Left cardiac atrium (tissue), 4 donors: ENCODE measurements at regions not wholly inside any gene's neighbourhood (a gene's known extent, or its start where the extent isn't known, plus 50 kb on each side); places are given as distances from the start of the nearest gene placed in this dataset.
"Not testable (repeated sequence)": the region's sequence is repeated elsewhere in the genome, so short reads cannot be mapped to it uniquely, and the experiment has no call there.

Experiments
- ATAC-seq, 2 donors: fragments of 200-7000 bp; cut with Tn5 transposase; one replicate each; pipeline ENCODE4 v1.9.1; 2020; ENCODE audit warnings: mild to moderate bottlenecking in 2 of 2, moderate library complexity in 2 of 2
- DNase-seq: peaks from one replicate; pipeline ENCODE4 v3.0.0-alpha.2; 2020
- intact Hi-C, 2 donors: fragments of 100-400 bp; cut with DNase I; formaldehyde crosslinking; loops; one replicate each; pipeline versions ENCODE4 v1.14.1 to v1.15.1; 2022 to 2023
- donor health status: DM: no; HTN: yes; CAD: no.
- donor health status: DM: no; HTN: yes; CAD: no; lungs with severe emphysema.
- donor health status: DM: yes; HTN: yes; CAD: no.
- donor health status: Dilated cardiomyopathy.

DNA sequence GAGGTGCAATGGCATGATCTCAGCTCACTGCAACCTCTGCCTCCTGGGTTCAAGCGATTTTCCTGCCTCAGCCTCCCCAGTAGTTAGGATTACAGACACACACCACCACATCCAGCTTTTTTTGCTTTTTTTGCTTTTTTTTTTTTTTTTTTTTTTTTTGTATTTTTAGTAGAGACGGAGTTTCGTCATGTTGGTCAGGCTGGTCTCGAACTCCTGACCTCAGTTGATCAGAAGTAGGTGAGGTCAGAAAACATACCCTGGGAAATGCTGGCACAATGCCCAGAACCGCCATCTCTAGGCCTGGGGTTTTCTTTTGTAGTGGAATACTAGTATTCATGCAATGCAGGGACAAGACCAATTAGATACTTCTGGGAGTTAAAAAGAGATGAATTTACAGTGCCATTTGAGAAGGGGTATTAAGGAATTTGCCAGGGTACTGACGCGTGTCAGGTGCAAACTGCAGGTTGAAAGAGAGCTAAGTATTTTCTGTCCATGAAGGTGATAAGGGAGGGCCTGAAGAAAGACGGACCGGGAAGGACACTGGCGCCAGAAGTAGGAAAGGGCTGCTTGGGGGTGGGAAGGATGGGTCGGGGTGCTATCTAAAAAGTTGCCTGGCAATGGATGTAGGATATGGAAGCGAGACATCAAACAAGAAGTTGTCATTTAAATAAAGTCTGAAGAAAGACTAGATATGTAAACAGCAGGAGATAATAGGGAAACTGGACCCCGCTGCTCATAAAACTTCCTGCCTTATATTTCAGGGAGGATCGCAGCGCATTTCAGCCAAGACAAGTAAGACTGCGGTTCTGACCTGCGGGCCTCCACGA is 95.8 kb downstream of the PPIAL4G start:
- ATAC-seq, intact Hi-C loops, DNase-seq: not testable (repeated sequence)

DNA sequence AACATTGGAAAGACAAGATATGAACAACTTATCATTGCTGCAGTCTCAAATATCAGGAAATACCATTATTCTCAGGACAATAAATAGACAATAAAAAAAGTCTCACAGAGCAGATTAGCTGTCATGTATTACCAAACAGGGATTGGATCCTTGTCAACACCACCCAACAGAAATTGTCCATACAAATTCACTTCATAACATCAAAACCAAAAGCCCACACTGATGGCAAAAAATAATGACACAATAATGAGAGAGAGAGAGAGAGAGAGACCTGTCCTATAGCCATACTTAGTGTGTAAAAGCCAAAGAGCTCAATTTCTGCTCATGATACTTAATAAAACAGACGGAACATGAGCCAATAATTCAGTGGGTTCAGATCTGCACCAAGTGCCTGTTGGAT is 96.5 kb downstream of the PPIAL4G start:
- no peak for DNase-seq
- ATAC-seq, result no peak
- intact Hi-C loops, result no loop called here

DNA sequence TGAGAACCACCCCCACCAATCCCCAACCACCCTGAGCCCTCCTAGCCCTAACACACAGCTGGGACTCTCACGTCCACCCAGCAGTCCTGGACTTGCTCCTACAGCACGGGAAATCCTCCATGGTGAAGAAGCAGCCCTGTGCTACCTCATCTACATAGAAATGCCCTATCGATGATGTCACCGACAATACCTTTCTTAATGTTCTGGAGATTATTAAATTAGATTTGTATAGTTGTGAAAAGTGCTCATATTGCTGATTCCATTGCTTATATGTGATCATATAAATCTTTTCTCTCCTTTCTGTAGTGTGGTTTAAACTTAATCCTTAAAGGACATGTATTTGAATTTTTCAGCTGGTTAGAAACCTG is 97.1 kb downstream of the PPIAL4G start:
- intact Hi-C loops, ATAC-seq, DNase-seq: not testable (repeated sequence)

DNA sequence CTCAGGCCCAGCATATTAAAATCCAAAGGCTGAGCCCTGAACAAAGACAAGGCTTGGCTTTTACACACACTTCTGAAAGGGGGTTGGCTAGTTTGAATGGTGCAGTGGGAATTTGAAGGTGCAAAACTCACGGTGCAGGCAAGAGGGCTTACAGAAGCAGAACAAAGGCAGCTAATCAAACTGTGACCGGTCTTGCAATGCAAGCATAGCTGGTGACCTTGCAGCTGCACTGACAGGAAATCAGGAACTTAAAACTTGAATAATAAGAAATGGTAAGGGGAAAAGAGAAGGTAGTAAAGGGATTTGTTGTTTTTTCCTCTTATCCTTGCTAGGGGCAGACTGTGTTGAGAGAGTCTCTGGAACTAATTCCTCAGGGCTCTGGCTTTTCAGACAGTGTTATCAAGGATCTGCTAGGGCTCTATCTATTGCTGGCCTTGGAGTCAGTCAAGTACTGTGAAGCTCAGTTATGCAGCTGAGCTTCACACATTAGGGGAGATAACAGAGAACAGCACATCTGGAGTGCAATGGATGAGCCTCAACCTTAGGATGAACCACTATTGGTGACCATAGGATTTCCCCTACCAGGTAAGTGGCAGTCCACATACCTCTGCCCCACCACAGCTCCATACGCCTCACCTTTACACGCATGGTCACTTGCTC is 97.6 kb downstream of the PPIAL4G start:
- ATAC-seq (no peak), DNase-seq (no peak)
- intact Hi-C loops, result no loop called here

DNA sequence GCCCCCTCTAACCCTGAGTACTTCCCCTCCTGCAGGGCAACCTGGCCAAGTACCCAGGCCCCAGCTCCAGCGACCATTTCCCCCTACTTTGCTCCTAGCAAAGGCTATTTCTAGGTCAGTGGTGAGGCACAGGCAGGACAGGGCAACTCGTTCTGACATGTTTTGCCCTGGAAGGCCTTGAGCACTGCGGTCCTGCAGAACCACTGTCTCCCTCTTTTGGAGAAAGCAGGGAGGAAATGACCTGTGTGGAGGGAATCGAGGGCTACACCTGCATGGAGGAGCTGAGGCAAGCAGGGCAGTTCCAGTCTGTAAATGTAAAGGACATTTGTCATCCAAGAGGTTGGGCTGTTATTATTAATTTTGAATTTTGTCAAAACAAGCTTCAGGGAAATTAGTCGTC is 99.1 kb downstream of the PPIAL4G start:
- DNase-seq (no peak), ATAC-seq (no peak)
- intact Hi-C loops, result no loop called here

DNA sequence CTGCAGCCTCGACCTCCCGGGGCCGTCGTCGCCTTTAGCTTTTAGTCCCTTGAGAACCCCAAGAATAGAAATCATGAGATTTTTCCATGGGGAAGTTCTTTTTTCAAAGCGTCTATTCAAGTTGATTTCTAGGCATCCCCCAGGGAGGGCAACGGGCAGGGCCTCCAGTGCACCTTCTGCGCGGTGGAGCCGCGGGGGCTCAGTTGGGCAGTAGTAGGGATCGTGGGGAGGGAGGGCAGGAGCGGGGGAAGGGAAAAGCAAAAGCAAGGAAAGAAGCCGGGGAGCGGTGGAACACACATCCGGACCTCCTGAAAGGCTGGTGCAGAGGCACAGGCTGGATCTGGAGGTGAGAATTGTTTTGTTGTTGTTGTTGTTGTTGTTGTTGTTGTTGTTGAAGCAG is 103.4 kb downstream of the PPIAL4G start:
- ATAC-seq (no peak), DNase-seq (no peak)
- intact Hi-C loops, result no loop called here

DNA sequence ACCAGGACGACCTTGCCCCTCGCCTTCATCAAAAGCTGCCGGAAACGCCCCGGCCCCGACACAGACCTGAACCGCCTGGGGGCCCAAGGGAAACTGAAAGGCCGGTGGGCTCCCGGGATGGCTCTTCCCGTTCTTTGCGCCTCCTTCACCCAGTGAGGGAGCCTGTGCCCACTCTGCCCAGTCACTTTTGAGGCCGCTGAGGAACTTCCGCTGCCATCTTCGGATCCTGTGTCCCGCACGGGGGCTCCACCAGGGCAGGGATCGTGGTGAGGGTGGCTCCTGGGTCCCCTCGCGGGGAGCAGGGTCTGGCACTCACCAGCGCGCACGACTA is 104.0 kb downstream of the PPIAL4G start:
- DNase-seq (no peak), ATAC-seq (no peak)

DNA sequence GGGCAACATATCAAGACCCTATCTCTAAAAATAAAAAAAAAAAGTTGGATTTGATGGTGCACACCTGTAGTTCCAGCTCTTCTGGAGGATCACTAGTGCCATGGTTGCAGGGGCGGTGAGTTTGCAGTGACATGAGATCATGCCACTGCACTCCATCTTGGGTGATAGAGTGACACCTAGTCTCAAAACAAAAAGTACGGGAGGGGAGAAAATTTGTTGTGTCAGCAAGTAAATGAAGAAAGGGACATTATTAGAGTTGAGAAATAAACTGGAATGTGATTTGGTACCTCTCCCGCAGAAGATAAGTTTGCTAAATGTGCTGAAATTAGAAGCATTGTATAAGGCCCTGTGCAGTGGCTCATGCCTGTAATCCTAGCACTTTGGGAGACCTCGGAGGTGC is 105.1 kb downstream of the PPIAL4G start:
- DNase-seq, ATAC-seq, intact Hi-C loops: not testable (repeated sequence)

More for the DNA sequence above, 104.0 kb downstream of the PPIAL4G start:
- intact Hi-C loops, result no loop called here

DNA sequence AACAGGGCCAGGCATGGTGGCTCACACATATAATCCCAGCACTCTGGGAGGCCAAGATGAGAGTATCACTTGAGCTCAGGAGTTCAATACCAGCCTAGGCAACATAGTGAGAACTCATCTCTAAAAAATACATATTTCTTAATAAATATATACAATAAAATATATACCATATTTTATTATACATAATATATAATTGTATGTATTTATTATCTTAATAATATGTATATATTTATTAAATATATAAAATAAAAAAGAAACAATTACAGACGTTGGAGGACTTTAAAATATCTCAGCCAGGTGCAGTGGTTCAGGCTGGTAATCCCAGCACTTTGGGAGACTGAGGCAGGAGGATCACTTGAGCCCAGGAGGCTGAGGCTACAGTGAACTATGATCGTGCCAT is 106.1 kb downstream of the PPIAL4G start:
- DNase-seq, intact Hi-C loops, ATAC-seq: not testable (repeated sequence)

DNA sequence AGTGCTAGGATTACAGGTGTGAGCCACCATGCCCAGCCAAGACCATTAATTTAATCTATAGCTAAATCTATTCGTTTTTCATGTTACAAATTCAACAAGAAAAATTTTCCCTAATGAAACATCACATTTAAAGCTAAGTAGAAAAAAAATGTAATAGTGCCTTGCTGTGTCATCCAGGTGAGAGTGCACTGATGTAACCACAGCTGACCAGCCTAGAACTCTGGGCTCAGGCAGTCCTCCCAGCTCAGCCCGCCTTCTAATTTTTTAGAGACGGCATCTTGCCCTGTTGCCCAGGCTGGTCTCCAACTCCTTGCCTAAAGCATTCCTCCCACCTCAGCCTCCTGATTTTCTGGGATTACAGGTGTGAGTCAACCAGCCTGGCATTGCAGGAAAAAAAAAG is 109.0 kb downstream of the PPIAL4G start:
- ATAC-seq (no peak), DNase-seq (no peak)
- intact Hi-C loops, result no loop called here

DNA sequence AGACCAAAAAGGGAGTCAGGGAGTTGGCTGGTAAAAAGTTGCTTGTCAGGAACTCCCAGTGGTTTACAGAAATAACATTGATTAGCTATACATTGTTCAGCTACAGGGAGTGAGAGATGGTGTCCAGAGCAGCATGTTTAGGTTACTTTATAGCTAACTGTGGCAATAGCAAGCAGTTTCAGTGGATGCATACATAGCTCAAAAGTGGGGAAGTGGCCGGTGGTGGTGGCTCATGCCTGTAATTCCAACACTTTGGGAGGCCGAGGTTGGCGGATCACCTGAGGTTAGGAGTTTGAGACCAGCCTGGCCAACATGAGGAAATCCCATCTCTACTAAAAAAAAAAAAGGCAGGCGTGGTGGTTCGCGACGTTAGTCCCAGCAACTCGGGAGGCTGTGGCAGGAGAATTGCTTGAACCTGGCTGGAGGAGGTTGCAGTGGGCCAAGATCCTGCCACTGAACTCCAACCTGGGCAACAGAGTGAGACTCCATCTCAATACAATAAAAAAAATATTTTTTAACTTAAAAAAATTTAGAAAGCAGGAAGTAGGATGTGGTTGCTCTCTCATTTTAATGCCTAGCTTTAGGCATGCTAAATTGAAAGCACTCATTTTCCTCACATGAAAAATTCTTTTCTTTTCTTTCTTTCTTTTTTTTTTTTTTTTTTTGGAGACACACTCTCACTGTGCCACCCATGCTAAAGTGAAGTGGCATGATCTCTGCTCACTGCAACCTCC is 109.7 kb downstream of the PPIAL4G start:
- intact Hi-C loops, result no loop called here
- DNase-seq (no peak), ATAC-seq (no peak)

DNA sequence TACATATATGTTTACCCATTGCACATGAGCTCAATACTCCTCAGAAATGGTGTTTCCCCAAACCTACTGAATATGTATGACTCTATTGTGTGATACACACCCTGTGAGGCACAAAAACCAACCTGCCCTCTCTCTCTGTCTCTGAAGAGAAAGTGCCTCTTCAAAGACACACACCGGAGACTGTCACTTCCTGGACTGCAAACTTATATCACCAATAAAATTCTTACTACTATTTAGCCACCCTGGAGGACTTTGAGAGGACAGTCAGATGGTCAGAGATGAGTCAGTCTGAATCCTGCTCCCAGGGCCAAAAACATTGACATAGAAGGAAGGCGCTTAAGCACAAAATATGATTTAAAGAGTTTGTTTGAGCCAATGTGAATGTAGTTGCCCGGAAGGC is 110.4 kb downstream of the PPIAL4G start:
- DNase-seq (no peak), ATAC-seq (peak in 1 of 2 donors; percentile 55)
- intact Hi-C loops, result no loop called here

DNA sequence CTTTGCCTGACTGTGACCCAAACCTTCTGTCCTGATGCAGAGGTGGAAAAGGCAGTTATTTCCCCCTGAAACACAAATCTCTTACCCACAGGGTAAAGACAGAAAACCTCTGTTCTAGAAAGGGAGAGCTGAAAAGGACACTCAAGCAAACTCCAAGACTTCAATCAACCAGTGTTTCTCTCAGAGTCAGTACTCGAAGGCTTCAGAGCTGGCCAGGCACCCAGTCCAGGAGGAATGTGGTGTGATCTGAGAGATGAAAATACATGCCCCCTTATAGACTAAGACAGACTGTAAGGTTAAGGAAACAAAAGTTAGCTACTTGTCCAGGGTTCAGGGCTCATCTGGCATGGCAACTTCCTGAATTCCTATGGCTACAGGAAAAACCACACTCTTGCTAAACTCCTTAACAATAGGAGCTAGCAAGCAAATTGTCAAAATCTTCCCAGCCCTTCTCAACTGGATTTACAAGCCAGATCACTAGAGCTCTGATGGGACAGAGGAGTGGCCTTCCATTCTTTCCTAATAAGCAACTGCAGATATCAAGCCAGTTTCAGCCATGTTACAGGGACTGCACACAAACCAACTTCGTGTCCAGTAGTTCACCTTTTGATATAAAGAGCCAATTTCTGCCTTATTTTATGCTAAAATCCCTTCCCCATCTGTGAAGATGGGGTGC is 110.9 kb downstream of the PPIAL4G start:
- DNase-seq, intact Hi-C loops, ATAC-seq: not testable (repeated sequence)

DNA sequence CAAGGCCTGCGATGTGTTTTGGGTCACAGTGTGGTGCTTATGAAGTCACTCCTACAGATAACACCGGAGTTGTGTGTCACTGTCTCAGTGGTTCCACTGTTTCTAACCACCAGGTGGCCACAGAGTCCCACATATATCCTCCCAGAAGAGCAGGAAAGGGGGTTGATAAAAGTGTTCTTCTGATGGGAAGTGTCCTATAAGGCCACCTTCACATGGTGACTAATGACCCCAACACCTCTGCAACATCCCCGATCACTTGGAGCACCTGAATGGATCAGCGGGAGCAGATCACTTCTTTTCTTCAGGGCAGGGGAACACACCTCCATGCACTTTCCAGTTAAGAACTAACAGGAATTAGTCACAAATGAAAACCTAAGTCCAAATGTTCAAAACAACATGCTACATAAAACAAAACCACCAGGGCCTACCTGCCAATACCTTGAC is 111.5 kb downstream of the PPIAL4G start:
- DNase-seq (peak; percentile 57), ATAC-seq (peak; percentile 94 to 95)
- intact Hi-C loops, result not testable (repeated sequence)

DNA sequence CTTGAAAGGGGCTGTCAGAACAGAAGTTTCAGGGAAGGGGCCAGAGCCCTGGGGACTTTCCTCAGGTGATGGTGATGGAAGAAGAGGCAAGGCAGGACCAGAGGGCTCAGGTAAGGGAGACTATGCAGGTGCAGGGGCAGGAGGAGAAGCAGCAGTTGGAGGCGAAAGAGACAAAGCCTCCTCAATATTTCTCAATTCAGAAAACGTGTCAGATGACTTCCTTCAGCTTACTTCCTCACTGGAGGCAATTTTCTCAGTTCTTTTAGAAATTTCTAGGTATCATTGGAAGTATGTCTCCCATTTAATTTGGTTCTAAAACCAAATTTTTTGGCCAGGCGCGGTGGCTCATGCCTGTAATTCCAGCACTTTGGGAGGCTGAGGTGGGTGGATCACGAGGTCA is 112.4 kb downstream of the PPIAL4G start:
- intact Hi-C loops, ATAC-seq, DNase-seq: not testable (repeated sequence)

DNA sequence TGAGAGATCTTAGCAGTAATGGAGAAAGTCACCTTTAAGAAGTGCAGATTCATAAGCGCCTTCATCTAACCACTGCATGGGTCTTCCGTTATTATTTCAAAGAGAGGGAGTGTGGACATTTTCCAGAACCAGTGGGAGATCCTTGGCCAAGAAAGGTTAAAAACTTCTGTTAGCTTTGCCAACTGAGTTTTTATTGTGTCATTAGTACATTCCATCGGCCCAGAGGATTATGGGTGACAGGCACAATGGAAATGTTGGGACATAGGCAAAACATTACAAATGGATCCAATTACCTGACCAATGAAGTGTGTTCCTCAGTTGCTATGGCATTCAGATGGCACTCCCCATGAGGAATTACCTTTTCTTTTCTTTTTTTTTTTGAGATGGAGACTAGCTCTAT is 115.5 kb downstream of the PPIAL4G start:
- DNase-seq (no peak), ATAC-seq (no peak)
- intact Hi-C loops, result no loop called here

DNA sequence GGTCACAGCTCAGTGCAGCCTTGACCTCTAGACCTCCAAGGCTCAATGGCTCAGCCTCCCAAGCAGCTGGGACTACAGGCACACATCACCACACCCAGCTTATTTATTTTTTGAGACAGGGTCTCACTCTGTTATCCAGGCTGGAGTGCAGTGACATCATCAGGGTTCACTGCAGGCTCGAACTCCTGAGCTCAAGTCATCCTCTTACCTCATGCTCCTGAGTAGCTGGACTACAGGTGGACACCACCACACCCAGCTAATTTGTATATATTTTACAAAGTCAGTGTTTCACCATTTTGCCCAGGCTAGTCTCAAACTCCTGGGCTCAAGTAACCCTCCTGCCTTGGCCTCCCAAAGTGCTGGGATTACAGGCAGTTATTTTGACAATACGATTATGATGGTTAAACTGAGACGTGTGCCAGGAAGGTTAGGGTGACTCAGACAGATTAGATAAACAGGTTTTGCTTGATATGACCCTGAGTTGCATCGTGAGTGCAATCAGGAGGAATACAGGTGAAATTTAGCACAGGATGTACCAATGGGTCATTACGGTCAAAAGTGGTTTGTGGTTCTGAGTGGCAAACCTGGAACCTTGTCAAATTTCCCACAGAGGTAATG is 116.9 kb downstream of the PPIAL4G start:
- ATAC-seq, intact Hi-C loops, DNase-seq: not testable (repeated sequence)

DNA sequence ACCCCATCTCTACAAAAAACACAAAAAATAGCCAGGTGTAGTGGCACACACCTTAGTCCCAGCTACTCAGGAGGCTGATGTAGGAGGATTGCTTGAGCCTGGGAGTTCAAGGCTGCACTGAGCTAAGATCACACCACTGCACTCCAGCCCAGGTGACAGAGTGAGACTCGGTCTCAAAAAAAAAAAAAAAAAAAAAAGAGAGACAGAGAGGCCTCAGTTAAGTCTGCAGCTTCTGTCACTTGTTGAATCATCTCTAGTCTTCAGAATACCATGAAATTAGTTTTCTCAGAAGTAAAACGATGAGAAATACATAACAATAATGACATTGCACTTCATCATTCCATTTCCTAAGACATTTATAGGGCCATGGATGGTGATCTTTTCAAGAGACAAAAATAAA is 118.0 kb downstream of the PPIAL4G start:
- intact Hi-C loops, DNase-seq, ATAC-seq: not testable (repeated sequence)

DNA sequence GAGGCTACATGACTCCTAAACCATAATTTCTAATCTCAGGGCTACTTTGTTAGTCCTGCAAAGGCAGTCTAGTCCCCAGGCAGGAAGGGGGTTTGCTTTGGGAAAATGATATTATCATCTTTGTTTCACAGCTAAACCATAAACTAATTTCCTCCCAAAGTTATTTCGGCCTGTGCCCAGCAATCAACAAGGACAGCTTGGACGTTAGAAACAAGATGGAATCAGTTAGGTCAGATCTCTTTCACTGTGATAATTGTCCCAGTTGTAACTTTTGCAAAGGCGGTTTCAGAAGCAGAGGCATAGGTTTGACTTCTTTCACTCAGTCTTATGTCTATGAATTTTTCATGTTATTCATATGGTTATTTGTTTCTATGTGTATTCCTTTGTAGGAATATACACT is 119.1 kb downstream of the PPIAL4G start:
- intact Hi-C loops, DNase-seq, ATAC-seq: not testable (repeated sequence)
